MG63 (cell line): ENCODE measurements at regions not wholly inside any gene's neighbourhood (a gene's known extent, or its start where the extent isn't known, plus 50 kb on each side); places are given as distances from the start of the nearest gene placed in this dataset.

Source experiments
- DNase-seq: peaks from one replicate; pipeline ENCODE4 v3.0.0-alpha.2; 2020
- H3K27me3 ChIP-seq: fragments of 250-450 bp; sonication (Bioruptor Pico); 2 replicates; pipeline ENCODE4 v1.5.1; 2020; ENCODE audit warnings: mild to moderate bottlenecking, moderate library complexity
- H3K36me3 ChIP-seq: fragments of 250-450 bp; sonication (Bioruptor Pico); 2 replicates; pipeline ENCODE4 v1.5.1; 2020; ENCODE audit warnings: mild to moderate bottlenecking, moderate library complexity
- H3K4me3 ChIP-seq: fragments of 250-450 bp; sonication (Bioruptor Pico); 2 replicates; pipeline ENCODE4 v1.5.1; 2020; ENCODE audit warnings: mild to moderate bottlenecking, moderate library complexity
- H3K9me3 ChIP-seq: fragments of 250-450 bp; sonication (Bioruptor Pico); 2 replicates; pipeline ENCODE4 v1.5.1; 2020; ENCODE audit warnings: mild to moderate bottlenecking, moderate library complexity

DNA sequence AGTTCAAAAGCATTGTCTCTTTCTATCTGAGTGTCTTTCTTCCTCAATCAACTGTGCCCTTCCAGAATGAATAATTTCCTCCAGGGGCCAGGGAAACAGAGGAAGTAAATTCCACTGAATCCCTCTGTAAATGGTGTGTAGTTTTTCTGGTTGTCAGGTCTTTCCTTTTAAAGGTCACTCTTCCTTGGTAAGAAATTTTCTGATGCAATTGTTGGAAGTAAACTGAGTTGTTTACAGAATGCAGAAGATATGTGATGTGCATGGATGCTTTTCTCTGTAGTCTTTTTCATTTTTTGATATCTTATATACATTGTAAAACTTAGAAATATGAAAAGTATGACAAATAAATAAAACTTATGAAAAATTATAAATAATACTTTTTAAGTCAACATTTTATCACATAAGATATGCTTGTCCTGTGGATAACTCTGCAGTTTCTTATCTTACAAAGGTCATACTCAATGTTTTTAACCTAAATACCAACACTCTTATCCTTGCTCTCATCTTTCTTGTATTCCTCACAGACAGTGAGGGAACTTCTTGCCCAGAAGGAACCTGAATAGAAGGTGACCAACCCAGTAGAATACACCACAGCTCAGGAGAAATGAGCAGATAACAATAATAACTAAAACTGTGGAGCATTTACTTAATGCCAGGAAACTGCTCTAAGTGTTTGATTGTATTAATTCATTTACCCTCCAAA lies 234.5 kb downstream of the METTL4 start:
- Histone ChIP-seq H3K27me3 (no peaks in the 10 kb centered on the region), H3K4me3 (no peak overlapping the region), H3K36me3 (no peaks in the 10 kb centered on the region), H3K9me3 (no peaks in the 10 kb centered on the region)
- DNase-seq: no peak

GRCh38 chr18:2337552-2338141 lies 233.7 kb downstream of the METTL4 start:
- no peaks in the 10 kb centered on the region for H3K27me3 ChIP-seq
- no peaks in the 10 kb centered on the region for H3K9me3 ChIP-seq
- H3K36me3 ChIP-seq: no peaks in the 10 kb centered on the region
- no peak overlapping the region for H3K4me3 ChIP-seq
- DNase-seq: peak; percentile 6

- DNase-seq: no peak
- Histone ChIP-seq H3K4me3 (no peak overlapping the region), H3K27me3 (no peaks in the 10 kb centered on the region), H3K36me3 (no peaks in the 10 kb centered on the region), H3K9me3 (no peaks in the 10 kb centered on the region)
Observed at GRCh38 chr18:2338601-2339000, 232.7 kb downstream of the METTL4 start.

DNA sequence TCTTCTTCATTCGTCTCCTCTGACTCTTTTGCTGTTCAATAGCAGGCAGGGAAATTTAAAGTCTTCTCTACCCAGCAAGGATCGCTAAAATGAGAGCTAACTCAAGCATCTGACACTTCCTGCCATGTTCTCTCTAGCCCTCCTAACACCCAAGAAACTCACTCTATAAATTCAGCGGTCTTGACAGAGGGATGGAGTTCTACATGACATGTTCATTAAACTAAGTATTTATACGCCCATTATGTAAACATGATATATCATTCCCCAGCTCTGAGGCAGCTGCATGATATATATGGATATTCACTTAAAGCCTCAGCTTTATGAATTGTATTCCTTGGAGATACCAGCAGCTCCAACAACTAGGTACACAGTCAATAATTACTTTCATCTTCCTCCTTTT lies 231.0 kb downstream of the METTL4 start:
- Histone ChIP-seq H3K36me3 (no peaks in the 10 kb centered on the region), H3K27me3 (no peaks in the 10 kb centered on the region), H3K9me3 (no peaks in the 10 kb centered on the region), H3K4me3 (no peak overlapping the region)
- DNase-seq: no peak

DNA sequence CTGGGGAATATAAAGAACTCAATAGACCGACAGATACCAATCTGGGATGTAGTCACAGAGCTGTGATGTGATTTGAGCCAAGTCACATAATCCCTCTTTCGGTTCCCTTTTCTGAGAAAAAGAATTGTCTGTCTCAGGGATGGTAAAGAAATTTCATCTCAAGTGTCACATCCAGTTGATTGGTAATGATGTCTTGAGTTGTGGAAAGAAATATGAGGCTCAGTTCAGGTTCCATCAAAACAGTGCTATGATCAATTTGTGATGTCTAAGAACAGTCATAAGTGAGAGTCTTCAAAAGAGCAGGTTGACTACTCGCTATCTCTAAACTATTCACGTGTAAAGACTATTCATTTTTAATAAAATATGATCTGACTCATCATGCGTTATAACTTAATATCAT lies 223.3 kb downstream of the METTL4 start:
- Histone ChIP-seq H3K9me3 (no peaks in the 10 kb centered on the region), H3K4me3 (no peak overlapping the region), H3K36me3 (no peaks in the 10 kb centered on the region), H3K27me3 (no peaks in the 10 kb centered on the region)
- no peak for DNase-seq

GRCh38 chr18:2351126-2351850 lies 220.0 kb downstream of the METTL4 start:
- DNase-seq: no peak
- no peaks in the 10 kb centered on the region for H3K27me3 ChIP-seq
- H3K4me3 ChIP-seq: no peak overlapping the region
- no peaks in the 10 kb centered on the region for H3K36me3 ChIP-seq
- no peaks in the 10 kb centered on the region for H3K9me3 ChIP-seq

- no peak for DNase-seq
- Histone ChIP-seq H3K27me3 (no peaks in the 10 kb centered on the region), H3K9me3 (no peaks in the 10 kb centered on the region), H3K4me3 (no peak overlapping the region), H3K36me3 (no peaks in the 10 kb centered on the region)
Observed at GRCh38 chr18:2354292-2354691, 217.0 kb downstream of the METTL4 start.

- no peaks in the 10 kb centered on the region for H3K9me3 ChIP-seq
- DNase-seq: no peak
- no peaks in the 10 kb centered on the region for H3K27me3 ChIP-seq
- H3K36me3 ChIP-seq: no peaks in the 10 kb centered on the region
- H3K4me3 ChIP-seq: no peak overlapping the region
Observed at GRCh38 chr18:2356906-2357305, 214.4 kb downstream of the METTL4 start.

DNA sequence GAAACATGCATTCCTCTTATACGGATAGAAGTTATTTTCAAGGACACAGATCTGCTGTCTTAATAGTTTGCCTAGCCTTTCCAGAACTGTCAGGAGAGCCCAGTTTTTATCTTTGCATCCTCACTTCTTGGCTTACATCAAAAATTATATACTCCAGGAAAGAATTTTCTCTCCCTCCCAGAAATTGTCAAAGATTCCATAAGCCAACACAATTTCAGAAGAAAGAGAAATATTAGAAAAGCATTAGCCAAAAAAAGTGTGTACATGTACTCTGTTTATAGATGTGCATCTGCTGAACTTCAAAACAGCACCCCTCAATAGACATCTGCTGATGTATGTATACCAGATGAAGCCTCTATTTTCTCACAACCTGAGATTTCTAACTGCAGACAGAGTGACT lies 210.4 kb downstream of the METTL4 start:
- Histone ChIP-seq H3K27me3 (no peaks in the 10 kb centered on the region), H3K9me3 (no peaks in the 10 kb centered on the region), H3K4me3 (no peak overlapping the region), H3K36me3 (no peaks in the 10 kb centered on the region)
- no peak for DNase-seq

- H3K36me3 ChIP-seq: no peaks in the 10 kb centered on the region
- H3K27me3 ChIP-seq: no peaks in the 10 kb centered on the region
- no peaks in the 10 kb centered on the region for H3K9me3 ChIP-seq
- no peak for DNase-seq
- no peak overlapping the region for H3K4me3 ChIP-seq
Observed at GRCh38 chr18:2368102-2368501, 203.2 kb downstream of the METTL4 start.

- no peak for DNase-seq
- no peak overlapping the region for H3K4me3 ChIP-seq
- no peaks in the 10 kb centered on the region for H3K27me3 ChIP-seq
- H3K36me3 ChIP-seq: no peaks in the 10 kb centered on the region
- H3K9me3 ChIP-seq: no peaks in the 10 kb centered on the region
Observed at GRCh38 chr18:2376707-2377106, 194.6 kb downstream of the METTL4 start.

DNA sequence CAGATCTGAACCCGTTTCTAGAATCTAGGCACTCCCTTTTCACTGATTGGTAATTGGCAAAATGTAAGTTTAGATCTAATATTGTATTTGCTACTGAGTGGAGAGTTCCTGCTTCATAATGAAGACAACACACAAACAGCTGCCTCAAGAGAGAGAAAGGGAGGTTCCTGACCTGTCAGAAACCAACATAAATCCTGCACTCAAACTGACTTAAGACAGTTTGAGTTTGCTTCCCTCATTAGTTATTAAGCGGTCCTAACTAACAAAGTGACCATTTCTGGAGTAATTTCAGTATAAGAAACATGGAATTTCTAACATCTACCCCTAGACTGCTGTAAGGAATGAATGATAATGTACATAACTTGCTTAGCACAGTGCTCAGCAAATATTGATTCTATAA lies 191.2 kb downstream of the METTL4 start:
- H3K4me3 ChIP-seq: no peak overlapping the region
- H3K36me3 ChIP-seq: no peaks in the 10 kb centered on the region
- no peak for DNase-seq
- H3K27me3 ChIP-seq: no peaks in the 10 kb centered on the region
- no peaks in the 10 kb centered on the region for H3K9me3 ChIP-seq

DNA sequence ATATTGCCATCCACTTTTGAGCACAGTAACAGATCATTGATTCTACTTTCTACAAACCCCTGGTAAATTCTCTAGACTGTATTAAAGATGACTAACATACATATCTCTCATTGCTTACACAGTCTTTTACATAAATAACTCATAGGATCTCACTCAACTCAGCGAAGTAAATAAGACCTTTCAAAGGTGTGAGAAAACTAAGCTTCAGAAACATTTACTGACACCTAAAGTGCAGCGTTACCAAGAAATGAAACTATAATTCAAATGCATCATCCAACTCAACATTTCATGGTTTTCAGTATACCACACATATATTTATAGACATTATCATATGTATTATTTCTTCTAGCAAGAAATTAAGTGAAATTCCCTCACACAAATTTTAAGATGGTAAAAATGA lies 189.8 kb downstream of the METTL4 start:
- no peak for DNase-seq
- peaks cover 6% of the 10 kb centered on the region for H3K9me3 ChIP-seq
- no peaks in the 10 kb centered on the region for H3K27me3 ChIP-seq
- no peak overlapping the region for H3K4me3 ChIP-seq
- no peaks in the 10 kb centered on the region for H3K36me3 ChIP-seq

GRCh38 chr18:2387588-2387987 lies 183.7 kb downstream of the METTL4 start:
- no peaks in the 10 kb centered on the region for H3K27me3 ChIP-seq
- peaks cover 16% of the 10 kb centered on the region for H3K9me3 ChIP-seq
- no peak overlapping the region for H3K4me3 ChIP-seq
- H3K36me3 ChIP-seq: no peaks in the 10 kb centered on the region
- DNase-seq: no peak

DNA sequence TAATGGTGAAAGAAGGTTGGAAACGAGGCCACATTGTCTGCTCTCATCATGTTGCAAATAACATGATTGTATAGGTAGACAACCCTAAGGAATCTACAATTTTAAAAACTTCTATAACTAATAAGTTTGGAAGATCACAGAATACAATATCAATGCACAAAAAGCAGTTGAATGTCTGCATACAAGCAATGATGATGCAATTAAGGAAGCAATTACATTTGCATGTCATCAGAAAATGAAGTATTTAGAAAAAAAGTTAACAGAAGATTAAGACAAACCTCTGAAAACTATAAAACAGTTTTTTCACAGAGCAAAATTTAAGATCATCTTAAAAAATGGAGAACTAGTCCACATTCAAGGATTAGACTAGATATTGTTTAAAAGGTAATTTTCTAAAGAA lies 181.1 kb downstream of the METTL4 start:
- Histone ChIP-seq H3K4me3 (no peak overlapping the region), H3K27me3 (no peaks in the 10 kb centered on the region), H3K9me3 (peaks cover 16% of the 10 kb centered on the region), H3K36me3 (no peaks in the 10 kb centered on the region)
- no peak for DNase-seq

DNA sequence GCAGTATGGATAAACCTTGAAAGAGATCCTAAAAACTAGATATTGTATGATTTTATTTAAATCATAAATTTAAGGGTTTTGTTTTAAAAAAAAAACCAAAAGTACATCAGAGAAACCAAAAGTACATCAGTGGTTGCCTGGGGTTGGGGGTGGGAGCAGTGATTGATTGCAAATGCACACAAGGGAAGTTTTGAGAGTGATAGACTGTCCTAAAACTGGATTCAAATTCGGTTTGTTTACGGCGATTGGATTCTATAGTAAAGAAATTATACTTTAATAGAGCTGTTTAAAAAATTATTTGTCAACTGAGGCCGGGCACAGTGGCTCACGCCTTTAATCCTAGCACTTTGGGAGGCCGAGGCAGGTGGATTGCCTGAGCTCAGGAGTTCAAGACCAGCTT lies 179.8 kb downstream of the METTL4 start:
- Histone ChIP-seq H3K9me3 (peaks cover 11% of the 10 kb centered on the region), H3K36me3 (no peaks in the 10 kb centered on the region), H3K4me3 (no peak overlapping the region), H3K27me3 (no peaks in the 10 kb centered on the region)
- no peak for DNase-seq

DNA sequence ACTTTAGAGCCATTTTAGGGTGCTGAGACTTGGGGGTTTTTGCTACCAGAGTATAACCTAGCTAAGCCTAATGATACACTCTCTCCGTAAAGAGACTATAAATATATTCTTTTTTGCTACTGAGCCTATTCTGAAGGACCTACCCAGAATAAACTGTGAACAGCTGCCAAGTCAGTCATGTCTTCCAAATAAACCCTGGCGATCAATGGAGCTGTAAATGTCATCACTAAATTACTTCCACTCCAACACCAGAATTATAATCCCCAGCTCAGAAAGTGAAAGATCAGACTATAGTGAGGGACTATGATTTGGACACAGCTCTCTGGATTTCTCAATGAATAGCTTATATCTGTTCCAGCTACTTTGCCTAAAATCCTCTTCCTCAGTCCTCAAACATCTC lies 178.9 kb downstream of the METTL4 start:
- no peaks in the 10 kb centered on the region for H3K27me3 ChIP-seq
- peaks cover 9% of the 10 kb centered on the region for H3K9me3 ChIP-seq
- no peaks in the 10 kb centered on the region for H3K36me3 ChIP-seq
- no peak overlapping the region for H3K4me3 ChIP-seq
- DNase-seq: no peak

DNA sequence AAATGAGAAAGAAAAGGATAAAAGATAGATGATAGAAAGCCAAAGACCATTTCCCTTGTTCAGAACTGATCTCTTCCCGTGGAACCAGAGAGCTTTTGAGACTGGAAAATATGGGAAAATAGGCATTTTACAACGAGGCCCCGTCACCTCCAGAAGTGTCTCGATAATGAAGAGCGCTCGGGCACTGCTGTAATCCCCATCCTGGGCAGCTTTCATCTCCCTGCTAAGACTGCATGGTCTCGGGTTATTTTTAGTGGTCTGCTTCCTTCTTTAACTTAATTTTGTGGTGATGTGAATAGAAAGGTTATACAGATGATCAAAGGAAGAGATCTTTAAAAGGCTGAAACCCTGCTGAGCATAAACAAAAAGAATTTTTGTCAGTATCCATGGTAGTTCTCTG lies 176.6 kb downstream of the METTL4 start:
- Histone ChIP-seq H3K36me3 (no peaks in the 10 kb centered on the region), H3K9me3 (0 out of 2 replicates have a peak, but pooled peaks cover 2% of the 10 kb centered on the region), H3K4me3 (no peak overlapping the region), H3K27me3 (no peaks in the 10 kb centered on the region)
- no peak for DNase-seq
